ENCODE measurements at regions not wholly inside any gene's neighbourhood (a gene's known extent, or its start where the extent isn't known, plus 50 kb on each side); places are given as distances from the start of the nearest gene placed in this dataset.

DNA sequence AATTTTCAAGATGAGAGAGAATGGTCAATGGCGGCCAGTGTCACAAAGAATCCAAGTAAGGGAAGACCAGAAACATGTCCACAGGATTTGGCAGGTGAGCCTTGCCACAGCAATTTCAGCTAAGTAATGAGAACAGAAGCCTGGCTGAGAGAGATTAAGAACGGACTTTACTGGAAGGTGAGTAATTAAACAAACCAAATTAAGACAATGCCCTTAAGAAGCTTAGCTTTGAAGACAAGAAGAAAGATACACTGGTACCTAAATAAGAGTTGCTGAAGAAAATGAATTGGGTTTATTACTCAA lies 145.4 kb upstream of the PLEKHG7 start:
- TF ChIP-seq, protein P1, sequence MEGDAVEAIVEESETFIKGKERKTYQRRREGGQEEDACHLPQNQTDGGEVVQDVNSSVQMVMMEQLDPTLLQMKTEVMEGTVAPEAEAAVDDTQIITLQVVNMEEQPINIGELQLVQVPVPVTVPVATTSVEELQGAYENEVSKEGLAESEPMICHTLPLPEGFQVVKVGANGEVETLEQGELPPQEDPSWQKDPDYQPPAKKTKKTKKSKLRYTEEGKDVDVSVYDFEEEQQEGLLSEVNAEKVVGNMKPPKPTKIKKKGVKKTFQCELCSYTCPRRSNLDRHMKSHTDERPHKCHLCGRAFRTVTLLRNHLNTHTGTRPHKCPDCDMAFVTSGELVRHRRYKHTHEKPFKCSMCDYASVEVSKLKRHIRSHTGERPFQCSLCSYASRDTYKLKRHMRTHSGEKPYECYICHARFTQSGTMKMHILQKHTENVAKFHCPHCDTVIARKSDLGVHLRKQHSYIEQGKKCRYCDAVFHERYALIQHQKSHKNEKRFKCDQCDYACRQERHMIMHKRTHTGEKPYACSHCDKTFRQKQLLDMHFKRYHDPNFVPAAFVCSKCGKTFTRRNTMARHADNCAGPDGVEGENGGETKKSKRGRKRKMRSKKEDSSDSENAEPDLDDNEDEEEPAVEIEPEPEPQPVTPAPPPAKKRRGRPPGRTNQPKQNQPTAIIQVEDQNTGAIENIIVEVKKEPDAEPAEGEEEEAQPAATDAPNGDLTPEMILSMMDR (IDR thresholded peaks at IDR 0.05), result no peak
- peaks cover 4% of the 10 kb centered on the region for H3K4me1 ChIP-seq (ENCODE audit: low read depth)
- H3K36me3 ChIP-seq (ENCODE audit: low read depth), result no peaks in the 10 kb centered on the region
- ATAC-seq, result no peak
- no peaks in the 10 kb centered on the region for H3K9me3 ChIP-seq
- intact Hi-C loops (cut with DNase I, micrococcal nuclease), result no loop called here
- H3K4me3 ChIP-seq, result no peak overlapping the region
- no peak for DNase-seq

DNA sequence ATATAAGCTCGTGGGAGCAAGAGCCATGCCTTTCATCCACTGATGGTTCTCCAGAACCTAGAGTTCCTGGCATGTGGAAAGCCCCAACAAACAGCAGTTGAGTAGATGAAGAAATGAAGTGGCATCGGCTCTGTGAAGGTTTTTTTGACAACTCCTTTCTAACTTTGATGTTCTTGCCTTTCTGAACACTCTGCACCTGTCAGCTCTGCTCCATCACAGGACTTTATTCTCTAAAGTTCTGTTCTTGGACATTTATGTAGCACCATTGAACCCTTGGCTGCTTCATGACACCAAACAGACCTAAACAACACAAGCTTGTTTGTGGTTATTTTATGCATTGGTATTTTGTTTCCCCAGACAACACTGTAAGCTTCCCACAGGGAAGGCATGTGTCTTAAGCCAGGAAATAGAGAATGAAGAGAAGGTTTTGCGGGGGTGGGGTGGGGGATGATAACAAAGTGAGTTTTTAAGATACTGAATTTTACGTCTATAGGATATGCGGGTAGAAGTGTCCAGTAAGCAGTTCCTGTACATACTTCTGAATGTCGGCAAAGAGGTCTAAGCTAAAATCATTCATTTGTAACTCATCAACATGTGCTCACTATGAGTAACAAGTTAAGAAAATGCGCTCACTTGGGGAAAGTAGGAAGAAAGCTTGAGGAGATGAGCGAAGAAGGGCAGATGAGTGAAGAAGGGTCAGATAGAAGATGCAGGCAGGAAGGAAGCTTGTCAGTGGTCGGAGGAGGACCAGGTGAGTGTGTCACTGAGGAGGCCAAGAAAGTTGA lies 146.0 kb upstream of the PLEKHG7 start:
- Histone ChIP-seq H3K4me1 (ENCODE audit: low read depth) (peaks cover 4% of the 10 kb centered on the region), H3K36me3 (ENCODE audit: low read depth) (no peaks in the 10 kb centered on the region), H3K9me3 (no peaks in the 10 kb centered on the region), H3K4me3 (no peak overlapping the region)
- DNase-seq (no peak), ATAC-seq (no peak)
- intact Hi-C loops (cut with DNase I, micrococcal nuclease), result no loop called here
- TF ChIP-seq, protein P1 (IDR thresholded peaks at IDR 0.05), result no peak

DNA sequence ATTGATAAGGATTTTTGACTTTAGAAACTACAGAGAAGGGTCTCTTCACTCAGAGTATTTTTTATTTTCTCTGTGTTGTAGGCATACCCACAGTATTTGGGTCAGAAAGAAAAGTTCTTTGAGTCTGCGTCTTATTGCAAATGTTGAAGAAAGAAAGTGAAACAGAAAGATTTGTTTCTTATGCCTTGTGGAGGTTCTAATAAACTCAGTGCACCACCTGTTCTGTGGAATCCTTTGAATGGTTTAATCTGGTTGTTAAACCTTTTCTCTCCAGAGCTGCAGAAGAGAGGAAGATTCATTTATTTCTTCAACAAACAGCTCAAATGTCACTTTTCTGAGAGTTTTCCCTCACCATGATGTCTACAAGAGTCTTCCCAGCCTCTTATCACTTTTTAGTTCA lies 146.6 kb upstream of the PLEKHG7 start:
- H3K36me3 ChIP-seq (ENCODE audit: low read depth), result no peaks in the 10 kb centered on the region
- no peaks in the 10 kb centered on the region for H3K9me3 ChIP-seq
- no peak overlapping the region for H3K4me3 ChIP-seq
- H3K4me1 ChIP-seq (ENCODE audit: low read depth), result no peaks in the 10 kb centered on the region
- DNase-seq (no peak), ATAC-seq (peak; percentile 36)
- intact Hi-C loops (cut with DNase I, micrococcal nuclease), result no loop called here
- TF ChIP-seq, protein P1 (IDR thresholded peaks at IDR 0.05), result no peak

DNA sequence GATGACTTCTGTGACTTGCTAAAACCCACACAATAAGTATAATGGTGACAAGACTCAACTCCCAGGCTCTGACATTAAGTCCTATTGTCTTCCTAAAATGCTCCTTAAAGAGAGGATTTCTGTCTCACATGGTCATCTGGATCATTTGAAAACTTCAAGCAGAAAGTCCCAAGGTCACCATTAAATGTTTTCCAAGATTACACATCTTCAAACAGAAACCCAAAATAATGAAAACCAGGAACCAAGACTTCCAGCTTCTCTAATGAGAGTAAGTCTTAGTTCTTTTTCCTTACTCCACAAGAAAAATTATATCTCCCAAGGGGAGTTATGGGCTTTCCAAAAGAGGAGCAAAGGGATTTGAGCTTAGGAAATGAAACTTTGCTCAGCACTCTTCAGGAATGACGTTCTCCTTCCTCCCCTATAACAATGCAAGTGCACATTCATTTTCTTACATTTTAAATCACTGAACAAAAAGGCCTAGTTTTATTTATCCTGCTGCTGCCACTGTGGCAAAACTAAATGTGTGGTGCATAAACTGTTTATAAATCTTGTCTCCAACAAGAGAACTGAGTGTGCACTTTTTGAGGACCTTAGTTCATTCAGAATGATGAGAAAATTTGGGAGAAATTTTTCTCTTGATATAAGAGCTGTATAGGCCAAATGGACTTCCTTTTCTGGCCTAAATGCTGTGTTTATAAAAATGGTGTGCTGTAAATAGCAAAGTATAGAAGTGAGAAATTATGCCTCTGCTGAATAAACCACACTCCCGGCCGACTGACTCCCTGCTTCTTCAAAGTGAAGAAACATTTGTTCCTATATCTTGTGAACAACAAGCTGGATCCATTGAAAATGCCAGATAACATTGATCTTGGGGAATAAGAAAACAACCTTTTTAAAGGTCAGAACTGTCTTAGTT lies 148.4 kb upstream of the PLEKHG7 start:
- DNase-seq (no peak), ATAC-seq (no peak)
- TF ChIP-seq, protein P1 (IDR thresholded peaks at IDR 0.05), result no peak
- Histone ChIP-seq H3K4me1 (ENCODE audit: low read depth) (no peaks in the 10 kb centered on the region), H3K36me3 (ENCODE audit: low read depth) (no peaks in the 10 kb centered on the region), H3K9me3 (no peaks in the 10 kb centered on the region), H3K4me3 (no peak overlapping the region)
- intact Hi-C loops (cut with DNase I, micrococcal nuclease), result loop anchor here in 1 of 2 donors (5.0 kb wide), 1 partner anchor 52 kb away; no protein-coding TSS in a partner anchor

DNA sequence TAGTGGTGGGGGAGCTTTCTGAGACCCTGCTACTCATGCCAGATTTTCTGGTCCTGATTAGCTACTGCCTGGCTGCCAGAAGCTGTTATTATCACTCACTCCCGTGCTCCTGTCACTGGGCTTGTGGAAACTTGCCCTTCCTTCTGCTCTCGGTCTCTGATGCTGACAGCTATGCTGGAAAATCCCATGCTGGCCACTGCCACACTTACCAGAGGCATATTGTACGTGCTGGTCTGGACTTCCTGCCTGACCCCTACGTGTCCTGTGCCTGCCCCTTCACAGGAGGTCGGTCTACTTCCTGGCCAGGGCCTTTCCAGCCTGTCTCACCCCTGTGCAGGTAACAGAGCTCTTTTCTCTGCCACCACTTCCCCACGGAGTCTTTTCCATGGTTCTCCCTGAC lies 149.4 kb upstream of the PLEKHG7 start:
- TF ChIP-seq, protein P1 (IDR thresholded peaks at IDR 0.05), result no peak
- Histone ChIP-seq H3K36me3 (ENCODE audit: low read depth) (no peaks in the 10 kb centered on the region), H3K4me3 (no peak overlapping the region), H3K9me3 (no peaks in the 10 kb centered on the region), H3K4me1 (ENCODE audit: low read depth) (no peaks in the 10 kb centered on the region)
- intact Hi-C loops (cut with DNase I, micrococcal nuclease), result loop anchor here in 1 of 2 donors (5.0 kb wide), 1 partner anchor 51 kb away; no protein-coding TSS in a partner anchor
- ATAC-seq (peak; percentile 7), DNase-seq (no peak)

All from mucosa of descending colon (tissue), 3 donors.